ENCODE measurements at regions not wholly inside any gene's neighbourhood (a gene's known extent, or its start where the extent isn't known, plus 50 kb on each side); places are given as distances from the start of the nearest gene placed in this dataset.

DNA sequence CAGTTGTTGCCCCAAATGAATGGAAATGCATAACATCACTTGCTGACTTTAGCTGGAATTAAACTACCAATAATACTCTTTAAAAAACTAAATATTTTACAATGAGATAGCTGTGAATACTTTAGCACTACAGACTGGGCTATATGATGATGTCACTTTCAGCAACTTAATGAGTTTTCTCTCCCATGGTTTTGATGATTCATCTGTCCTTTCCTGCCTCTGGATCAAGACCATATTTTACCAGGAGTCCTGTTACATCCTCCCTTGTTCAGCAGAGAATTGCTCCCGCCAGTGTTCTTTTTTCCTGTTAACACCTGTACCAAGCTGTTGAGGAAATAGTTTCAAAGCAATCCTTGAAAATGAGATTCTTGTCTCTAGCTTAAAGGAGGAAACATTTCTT is 543.0 kb downstream of the SPRY1 start:
- DNase-seq (ENCODE audit: low read depth in 2 of 2), result no peak

DNA sequence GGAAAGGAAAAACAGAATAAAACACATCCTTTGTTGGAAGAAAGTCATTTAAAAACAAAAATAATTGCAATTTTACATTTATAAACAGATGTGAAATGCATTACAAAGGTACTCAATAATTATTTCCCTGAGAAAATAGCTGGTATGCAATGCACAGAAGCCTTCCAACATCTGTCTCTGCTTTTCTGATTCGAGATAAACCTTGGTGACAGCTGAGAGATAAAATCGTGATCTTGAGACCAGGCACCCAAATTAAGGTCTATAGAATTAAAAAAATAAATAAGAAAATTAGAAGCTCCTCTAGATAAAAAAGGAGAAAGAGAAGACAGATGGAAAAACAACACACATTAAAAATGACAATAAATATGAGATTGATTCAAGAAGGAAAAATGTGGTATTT is 544.0 kb downstream of the SPRY1 start:
- no peak for DNase-seq (ENCODE audit: low read depth in 2 of 2)

DNA sequence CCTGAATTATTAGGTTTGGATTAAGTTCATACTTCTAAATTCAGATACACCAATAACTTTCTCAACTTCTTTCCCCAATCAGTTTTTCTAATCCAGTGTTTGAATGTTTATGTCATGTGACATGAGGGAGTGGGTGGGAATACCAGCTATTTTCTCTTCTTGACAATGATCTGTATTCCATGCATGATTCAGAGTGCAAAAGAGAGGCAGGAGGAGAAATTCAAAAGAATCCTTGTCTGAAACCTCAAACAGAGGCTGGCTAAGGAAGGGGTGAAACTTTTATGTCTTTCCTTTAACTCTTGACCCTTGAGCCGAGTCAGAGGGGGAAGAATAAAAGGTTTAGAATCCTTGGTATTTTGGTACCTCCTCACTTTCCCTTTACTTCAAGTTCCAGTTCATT is 544.7 kb downstream of the SPRY1 start:
- DNase-seq (ENCODE audit: low read depth in 2 of 2), result no peak

- DNase-seq (ENCODE audit: low read depth in 2 of 2), result no peak
These were observed 547.4 kb downstream of the SPRY1 start for GRCh38 chr4:123943976-123944375.

DNA sequence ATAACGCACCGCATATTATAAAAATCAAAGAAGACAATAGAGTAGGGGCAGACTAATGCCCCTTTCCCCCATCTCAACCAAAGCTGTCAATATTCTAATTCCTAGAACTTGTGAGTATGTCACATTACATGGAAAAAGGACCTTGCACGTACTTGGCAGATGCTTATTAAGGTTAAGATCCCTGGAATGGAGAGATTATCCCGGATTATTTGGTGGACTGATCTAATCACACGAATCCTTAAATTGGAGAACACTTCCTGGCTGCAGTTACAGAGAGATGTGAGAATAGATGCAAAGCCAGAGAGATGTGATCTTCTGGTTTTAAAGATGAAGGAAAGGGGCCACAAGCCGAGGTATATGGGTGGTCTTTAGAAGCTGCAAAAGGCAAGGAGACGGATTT is 548.7 kb downstream of the SPRY1 start:
- DNase-seq (ENCODE audit: low read depth in 2 of 2), result no peak

DNA sequence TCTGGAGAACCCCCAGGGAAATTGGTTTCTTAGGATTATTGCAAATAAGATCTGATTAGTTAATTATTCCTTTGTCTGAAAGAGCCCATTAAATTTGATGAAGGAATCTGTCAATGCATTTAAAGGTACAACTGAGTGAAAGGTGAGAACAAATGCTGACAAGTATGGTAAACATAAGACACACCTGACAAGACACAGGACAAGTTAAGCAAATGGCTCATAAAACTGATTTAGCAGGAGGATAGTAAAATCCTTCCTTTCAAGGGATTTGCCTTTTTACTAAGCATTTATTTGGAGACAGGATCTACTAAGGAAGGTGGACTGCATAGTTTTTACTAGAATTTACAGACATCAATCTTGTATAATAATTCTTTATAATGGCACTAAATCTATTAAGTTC is 553.9 kb downstream of the SPRY1 start:
- no peak for DNase-seq (ENCODE audit: low read depth in 2 of 2)

GRCh38 chr4:123952530-123953274 is 556.1 kb downstream of the SPRY1 start:
- DNase-seq (ENCODE audit: low read depth in 2 of 2), result no peak

DNA sequence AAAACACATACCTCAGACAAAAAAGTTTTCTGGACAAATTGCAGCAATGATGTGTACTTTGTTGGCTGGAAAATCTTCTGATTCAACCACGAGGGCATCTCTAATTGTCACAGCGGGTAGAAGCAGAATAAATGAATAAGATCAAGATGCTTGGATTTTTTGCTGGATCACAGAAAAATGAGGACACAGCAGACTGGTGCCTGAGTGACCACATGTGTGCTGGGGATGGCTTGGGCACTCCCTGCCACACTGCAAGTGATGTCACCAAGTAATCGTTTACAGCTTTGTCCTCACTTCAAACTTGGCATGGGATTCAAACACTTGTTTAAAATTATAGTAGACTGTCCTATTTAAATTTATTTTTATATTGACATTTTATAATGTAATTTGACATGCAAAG is 557.0 kb downstream of the SPRY1 start:
- no peak for DNase-seq (ENCODE audit: low read depth in 2 of 2)

DNA sequence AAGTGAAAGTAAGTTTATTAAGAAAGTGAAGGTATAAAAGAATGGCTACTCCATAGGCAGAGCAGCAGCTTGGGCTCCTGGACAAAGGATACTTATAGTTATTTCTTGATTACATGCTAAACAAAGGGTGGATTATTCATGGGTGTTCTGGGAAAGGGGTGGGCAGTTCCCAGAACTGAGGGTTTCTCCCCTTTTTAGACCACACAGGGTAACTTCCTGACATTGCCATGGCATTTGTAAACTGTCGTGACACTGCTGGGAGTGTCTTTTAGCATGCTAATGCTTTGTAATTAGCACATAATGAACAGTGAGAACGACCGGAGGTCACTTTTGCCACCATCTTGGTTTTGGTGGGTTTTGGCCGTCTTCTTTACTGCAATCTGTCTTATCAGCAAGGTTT is 557.6 kb downstream of the SPRY1 start:
- no peak for DNase-seq (ENCODE audit: low read depth in 2 of 2)

- DNase-seq (ENCODE audit: low read depth in 2 of 2), result no peak
These were observed 558.7 kb downstream of the SPRY1 start for GRCh38 chr4:123955167-123955800.

- no peak for DNase-seq (ENCODE audit: low read depth in 2 of 2)
These were observed 559.6 kb downstream of the SPRY1 start for GRCh38 chr4:123956204-123956603.

GRCh38 chr4:123966990-123967769 is 570.6 kb downstream of the SPRY1 start:
- DNase-seq (ENCODE audit: low read depth in 2 of 2), result no peak

DNA sequence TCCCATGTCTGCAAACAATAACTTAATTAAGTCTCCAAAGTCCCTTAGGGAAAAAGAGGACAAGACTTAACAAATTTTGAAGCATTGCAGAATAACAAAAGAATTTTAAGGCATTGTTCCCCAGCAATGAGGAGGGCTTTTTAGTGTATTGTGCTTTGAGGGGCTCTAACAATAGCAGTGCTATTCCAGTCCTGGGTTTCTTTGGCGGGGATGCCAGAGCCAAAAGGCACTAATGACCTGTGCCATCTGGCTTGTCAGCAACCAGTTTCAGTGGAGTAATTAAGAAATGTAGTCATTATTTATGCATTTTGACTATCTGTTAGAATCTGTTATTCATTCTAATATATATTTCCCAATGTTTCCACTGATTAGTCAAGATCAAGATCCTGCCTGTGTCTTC is 575.4 kb downstream of the SPRY1 start:
- DNase-seq (ENCODE audit: low read depth in 2 of 2), result no peak

DNA sequence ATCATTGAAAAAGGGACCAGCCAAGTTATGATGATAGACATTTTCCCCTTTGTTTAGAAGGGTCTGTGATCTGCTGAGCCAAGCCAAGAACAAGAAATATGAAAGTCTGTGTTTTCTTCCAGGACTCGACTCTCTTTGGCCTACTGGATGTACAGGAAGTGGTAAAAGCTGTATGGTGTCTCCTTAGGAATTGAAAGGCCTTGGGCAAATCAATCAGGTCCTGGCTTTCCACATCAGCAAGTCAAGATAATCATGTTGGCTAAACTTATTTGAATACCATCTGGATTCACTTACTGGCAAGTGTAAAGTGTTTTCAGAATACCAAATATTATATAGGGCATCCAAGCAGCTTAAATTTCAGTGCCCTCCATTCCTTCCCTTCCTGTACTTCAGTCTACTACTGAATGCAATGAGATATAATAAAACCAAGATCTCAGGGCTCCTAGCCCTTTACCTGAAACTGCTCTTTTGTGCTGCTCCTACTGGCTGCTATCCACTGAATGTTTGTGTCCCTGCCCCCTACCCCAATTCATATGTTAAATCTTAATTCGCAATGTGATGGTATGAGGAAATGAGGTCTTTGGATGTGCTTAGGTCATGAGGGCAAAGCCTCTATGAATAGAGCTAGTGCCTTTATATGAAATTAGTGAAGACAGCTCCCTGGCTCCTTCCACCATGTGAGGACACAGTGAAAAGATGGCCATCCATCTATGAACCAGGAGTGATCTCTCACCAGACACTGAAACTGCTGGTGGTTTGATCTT is 578.0 kb downstream of the SPRY1 start:
- DNase-seq (ENCODE audit: low read depth in 2 of 2), result no peak

GRCh38 chr4:123976285-123976684 is 579.7 kb downstream of the SPRY1 start:
- no peak for DNase-seq (ENCODE audit: low read depth in 2 of 2)

GRCh38 chr4:123976819-123977218 is 580.2 kb downstream of the SPRY1 start:
- DNase-seq (ENCODE audit: low read depth in 2 of 2), result no peak

DNA sequence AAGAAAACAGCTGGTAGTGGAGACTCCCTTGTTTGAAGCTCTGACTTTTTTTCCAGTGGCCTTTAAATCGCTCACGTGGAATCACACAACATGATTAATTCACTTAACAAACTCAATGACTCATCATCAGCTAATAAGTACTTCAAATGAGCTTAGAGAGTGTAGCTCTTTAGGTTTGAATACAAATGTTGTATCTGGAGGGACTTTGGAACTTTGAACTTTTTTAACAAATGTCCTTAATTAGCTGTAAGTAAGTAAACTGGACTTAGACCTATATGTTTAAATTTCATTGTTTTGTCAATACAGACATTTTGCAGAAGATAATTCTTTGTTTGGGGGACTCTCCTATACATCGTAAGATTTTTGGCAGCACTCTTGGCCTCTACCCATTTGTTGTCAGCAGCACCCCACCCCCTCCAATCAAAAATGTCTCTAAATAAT is 581.1 kb downstream of the SPRY1 start:
- no peak for DNase-seq (ENCODE audit: low read depth in 2 of 2)

GRCh38 chr4:123978637-123979036 is 582.0 kb downstream of the SPRY1 start:
- DNase-seq (ENCODE audit: low read depth in 2 of 2), result no peak

- DNase-seq (ENCODE audit: low read depth in 2 of 2), result no peak
These were observed 584.2 kb downstream of the SPRY1 start for GRCh38 chr4:123980736-123981300.

- no peak for DNase-seq (ENCODE audit: low read depth in 2 of 2)
These were observed 588.3 kb downstream of the SPRY1 start for GRCh38 chr4:123984886-123985285.

- no peak for DNase-seq (ENCODE audit: low read depth in 2 of 2)
These were observed 589.7 kb downstream of the SPRY1 start for GRCh38 chr4:123986268-123986798.

All from stimulated activated CD4-positive, alpha-beta T cell treated with anti-CD3 and anti-CD28 coated beads, Interleukin-1b, Interleukin-23, amount 100 ng/mL, for 1 hour (primary cell).